ENCODE measurements at regions not wholly inside any gene's neighbourhood (a gene's known extent, or its start where the extent isn't known, plus 50 kb on each side); places are given as distances from the start of the nearest gene placed in this dataset.

GRCh38 chr5:3356016-3356415, 239.6 kb upstream of the IRX1 start:
- H3K27ac Mint-ChIP-seq, result no peak overlapping the region
- no peaks in the 10 kb centered on the region for H3K9me3 Mint-ChIP-seq
- no peak for TF ChIP-seq CTCF (conservative IDR thresholded peaks at IDR 0.05)
- peaks cover 20% of the 10 kb centered on the region for H3K27me3 Mint-ChIP-seq
- H3K36me3 Mint-ChIP-seq, result no peaks in the 10 kb centered on the region
- peak; percentile 20 for DNase-seq (ENCODE audit: extremely low spot score, unreplicated experiment)
- H3K4me3 Mint-ChIP-seq, result no peak overlapping the region
- no peaks in the 10 kb centered on the region for H3K4me1 Mint-ChIP-seq (ENCODE audit: unreplicated experiment)

GRCh38 chr5:3355126-3355525, 240.5 kb upstream of the IRX1 start:
- Mint-ChIP-seq H3K27me3 (peaks cover 17% of the 10 kb centered on the region), H3K27ac (no peak overlapping the region), H3K4me1 (ENCODE audit: unreplicated experiment) (no peaks in the 10 kb centered on the region), H3K4me3 (no peak overlapping the region), H3K36me3 (no peaks in the 10 kb centered on the region), H3K9me3 (no peaks in the 10 kb centered on the region)
- no peak for TF ChIP-seq CTCF (conservative IDR thresholded peaks at IDR 0.05)
- no peak for DNase-seq (ENCODE audit: extremely low spot score, unreplicated experiment)

DNA sequence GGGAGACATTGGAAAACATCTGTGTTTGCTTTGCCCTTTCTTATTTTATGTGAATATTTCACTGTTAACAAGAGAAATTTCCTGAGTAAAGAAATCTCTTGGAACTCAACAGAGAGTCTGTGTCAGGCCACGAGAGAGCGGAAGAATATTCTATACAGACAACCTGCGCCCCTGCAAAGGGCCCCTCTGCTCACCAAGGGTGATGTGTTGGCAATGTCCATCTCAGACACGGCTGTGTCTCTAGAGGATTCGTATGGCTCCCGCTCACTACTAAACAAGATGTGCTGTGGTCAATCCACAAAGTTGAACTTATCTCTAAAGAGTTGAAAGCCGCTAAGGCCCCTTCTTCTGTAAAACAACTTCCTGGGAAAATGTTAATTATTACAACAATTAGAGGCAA, 241.0 kb upstream of the IRX1 start:
- peak; percentile 18 for DNase-seq (ENCODE audit: extremely low spot score, unreplicated experiment)
- Mint-ChIP-seq H3K9me3 (no peaks in the 10 kb centered on the region), H3K36me3 (no peaks in the 10 kb centered on the region), H3K27me3 (peaks cover 17% of the 10 kb centered on the region), H3K4me3 (no peak overlapping the region), H3K27ac (no peak overlapping the region), H3K4me1 (ENCODE audit: unreplicated experiment) (no peaks in the 10 kb centered on the region)
- no peak for TF ChIP-seq CTCF (conservative IDR thresholded peaks at IDR 0.05)

DNA sequence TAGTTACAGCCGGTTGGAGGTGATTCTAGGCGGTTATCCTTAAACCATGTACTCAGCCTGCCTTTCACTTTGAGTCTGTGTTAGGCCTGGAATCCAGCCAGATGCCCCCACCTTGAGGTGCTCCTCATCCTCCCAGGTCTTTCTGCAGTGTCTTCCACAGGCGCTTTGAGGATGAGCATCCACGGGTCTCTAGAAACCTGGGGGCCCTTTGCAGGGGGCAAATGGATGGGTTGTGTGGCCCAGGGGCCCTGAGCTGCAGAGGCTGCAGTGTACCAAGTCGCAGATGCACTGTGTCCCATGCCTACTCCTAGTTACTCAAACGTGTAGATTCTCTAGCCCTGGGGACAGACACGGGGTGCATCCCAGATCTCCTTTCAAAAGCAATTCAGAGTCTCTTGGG, 242.1 kb upstream of the IRX1 start:
- Mint-ChIP-seq H3K4me3 (no peak overlapping the region), H3K36me3 (no peaks in the 10 kb centered on the region), H3K4me1 (ENCODE audit: unreplicated experiment) (no peaks in the 10 kb centered on the region), H3K9me3 (no peaks in the 10 kb centered on the region), H3K27me3 (peaks cover 15% of the 10 kb centered on the region), H3K27ac (no peak overlapping the region)
- DNase-seq (ENCODE audit: extremely low spot score, unreplicated experiment), result peak; percentile 34
- no peak for TF ChIP-seq CTCF (conservative IDR thresholded peaks at IDR 0.05)

- Mint-ChIP-seq H3K4me1 (ENCODE audit: unreplicated experiment) (no peaks in the 10 kb centered on the region), H3K4me3 (no peak overlapping the region), H3K27ac (no peak overlapping the region), H3K27me3 (peaks cover 15% of the 10 kb centered on the region), H3K9me3 (no peaks in the 10 kb centered on the region), H3K36me3 (no peaks in the 10 kb centered on the region)
- no peak for TF ChIP-seq CTCF (conservative IDR thresholded peaks at IDR 0.05)
- peak; percentile 45 for DNase-seq (ENCODE audit: extremely low spot score, unreplicated experiment)
These were observed 242.9 kb upstream of the IRX1 start for GRCh38 chr5:3352711-3353110.

Data from type B pancreatic cell (in vitro differentiated cells).